ENCODE measurements at regions not wholly inside any gene's neighbourhood (a gene's known extent, or its start where the extent isn't known, plus 50 kb on each side); places are given as distances from the start of the nearest gene placed in this dataset.
"Not testable (repeated sequence)": the region's sequence is repeated elsewhere in the genome, so short reads cannot be mapped to it uniquely, and the experiment has no call there.

GRCh38 chr2:16024628-16025027 lies 84.3 kb downstream of the MYCN start:
- DNase-seq: not testable (repeated sequence)

- no peak for DNase-seq
These were observed 83.4 kb downstream of the MYCN start for GRCh38 chr2:16023506-16024360.

- DNase-seq: no peak
These were observed 82.3 kb downstream of the MYCN start for GRCh38 chr2:16022548-16023240.

- no peak for DNase-seq
These were observed 81.4 kb downstream of the MYCN start for GRCh38 chr2:16021611-16022363.

DNA sequence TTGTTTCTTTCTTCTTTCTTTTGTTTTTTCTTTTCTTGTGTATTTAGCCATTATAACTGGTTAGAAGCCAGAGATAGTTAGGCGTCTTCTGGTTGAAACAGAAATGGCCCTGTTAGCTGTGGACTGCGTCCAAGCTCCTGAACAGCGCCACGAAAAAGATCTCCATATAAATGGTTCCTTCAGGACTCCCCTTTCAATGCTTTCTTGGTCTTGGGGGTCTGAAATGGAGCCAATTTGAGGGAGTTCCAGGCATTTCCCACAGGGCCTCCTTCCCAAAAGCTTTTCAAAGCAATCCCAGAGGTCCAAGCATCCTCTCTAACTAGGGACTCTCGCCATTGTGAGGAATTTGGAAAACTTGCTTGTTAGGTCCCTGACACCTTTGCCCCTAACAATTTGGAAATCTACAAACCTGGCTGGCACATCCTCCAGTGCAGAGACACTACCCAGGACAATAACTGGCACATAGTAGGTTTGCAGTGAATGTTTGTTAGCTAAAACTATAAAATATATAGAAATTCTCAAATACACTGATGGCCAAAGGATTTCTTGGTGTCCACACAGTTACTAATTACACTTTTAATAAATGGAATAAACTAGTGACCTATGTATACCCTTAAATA lies 80.1 kb downstream of the MYCN start:
- DNase-seq: no peak

DNA sequence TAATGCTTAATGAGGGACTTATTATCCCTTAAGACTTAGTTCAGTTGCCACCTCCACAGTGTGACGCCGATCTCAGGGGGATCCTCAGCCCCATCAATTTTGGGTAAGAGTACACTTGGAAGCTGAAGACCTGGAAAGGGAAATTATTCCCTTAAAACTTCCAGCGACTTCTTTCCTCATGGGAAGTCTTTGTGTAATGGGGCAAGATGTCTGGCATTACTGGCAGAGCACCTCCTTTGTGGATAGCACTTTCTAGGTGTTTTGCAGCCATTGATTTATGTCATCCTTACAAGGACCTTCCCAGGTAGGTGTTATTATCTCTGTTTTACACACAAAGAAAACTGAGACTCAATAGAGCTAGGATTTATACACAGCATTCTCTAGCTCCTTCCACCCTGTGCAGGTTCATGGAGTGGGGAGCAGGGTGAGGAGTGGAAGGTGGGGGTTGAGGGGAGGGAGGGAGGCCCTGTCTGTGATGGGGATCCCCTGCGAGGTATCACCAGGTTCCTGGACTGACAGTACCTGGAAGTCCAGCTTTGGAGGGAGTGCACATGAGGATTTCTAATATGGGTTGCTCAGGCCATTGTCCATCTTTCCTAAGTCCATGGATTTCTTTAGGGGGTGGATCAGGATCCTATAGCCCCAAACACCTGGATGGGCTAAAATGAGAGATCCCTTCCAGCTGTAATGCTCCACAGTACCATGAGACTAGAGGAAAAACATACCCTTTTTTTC lies 79.4 kb downstream of the MYCN start:
- DNase-seq: no peak

DNA sequence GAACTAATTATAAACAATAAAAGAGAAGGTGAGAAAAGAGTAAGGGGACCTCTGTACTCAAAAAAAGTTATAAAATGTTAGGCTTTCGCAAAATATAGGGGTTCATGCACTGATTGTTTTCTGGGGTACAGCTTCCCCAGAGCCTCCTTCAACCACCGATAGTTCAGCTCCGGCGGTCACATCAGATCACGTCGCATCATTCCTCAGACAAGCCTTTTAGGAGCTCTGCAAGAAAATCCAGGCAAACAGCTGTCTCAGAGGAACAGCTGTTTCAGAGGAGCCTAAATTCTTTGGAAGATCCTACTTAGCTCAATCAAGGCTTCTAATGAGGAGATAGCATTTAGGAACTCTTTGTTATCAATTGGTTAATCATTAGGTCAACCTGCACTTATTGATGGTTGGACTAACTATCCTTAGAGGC lies 78.7 kb downstream of the MYCN start:
- DNase-seq: peak; percentile 26

- DNase-seq: no peak
These were observed 78.1 kb downstream of the MYCN start for GRCh38 chr2:16018277-16019059.

- DNase-seq: no peak
These were observed 75.9 kb downstream of the MYCN start for GRCh38 chr2:16016282-16016681.

DNA sequence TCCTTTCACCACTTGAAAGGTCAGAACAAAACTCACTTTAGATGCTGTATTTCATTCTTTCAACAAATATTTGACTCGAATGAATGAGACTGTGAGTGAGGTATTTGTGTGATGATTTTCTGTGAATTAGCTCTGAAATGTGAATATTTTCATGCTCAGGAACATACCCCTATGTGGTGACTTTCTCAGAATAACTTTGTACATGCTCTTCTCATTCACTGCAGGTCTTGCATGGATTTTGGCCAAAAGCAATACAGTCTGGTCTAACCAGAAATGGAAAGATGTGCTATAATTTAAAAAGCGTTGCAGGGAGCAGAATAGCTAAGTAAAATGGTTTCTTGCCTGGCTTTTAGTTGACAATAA lies 75.5 kb downstream of the MYCN start:
- DNase-seq: no peak

DNA sequence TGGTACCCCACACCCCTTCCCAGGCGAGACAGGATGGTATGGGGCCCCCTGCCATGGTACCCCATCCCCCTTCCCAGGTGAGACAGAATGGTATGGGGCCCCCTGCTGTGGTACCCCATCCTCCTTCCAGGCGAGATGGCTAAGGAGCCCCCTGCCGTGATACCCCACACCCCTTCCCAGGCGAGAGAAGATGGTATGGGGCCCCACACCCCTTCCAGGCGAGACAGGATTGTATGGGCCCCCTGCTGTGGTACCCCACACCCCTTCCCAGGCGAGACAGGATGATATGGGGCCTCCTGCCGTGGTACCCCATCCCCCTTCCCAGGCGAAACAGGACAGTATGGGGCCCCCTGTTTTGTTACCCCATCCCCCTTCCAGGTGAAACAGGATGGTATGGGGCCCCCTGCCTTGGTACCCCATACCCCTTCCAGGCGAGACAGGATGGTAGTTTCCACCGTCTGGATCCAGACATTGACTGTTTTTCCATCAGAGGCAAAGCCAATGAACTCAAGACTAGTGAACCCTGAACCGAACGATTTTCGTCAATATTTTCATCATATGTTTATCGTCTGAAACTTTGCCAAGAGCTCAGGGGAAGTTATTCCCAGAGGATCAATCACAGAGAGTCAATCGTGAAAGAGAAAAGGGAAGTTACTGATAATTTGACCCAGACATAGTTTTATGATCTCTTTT lies 75.0 kb downstream of the MYCN start:
- DNase-seq: no peak

GRCh38 chr2:16014802-16015201 lies 74.5 kb downstream of the MYCN start:
- DNase-seq: no peak

DNA sequence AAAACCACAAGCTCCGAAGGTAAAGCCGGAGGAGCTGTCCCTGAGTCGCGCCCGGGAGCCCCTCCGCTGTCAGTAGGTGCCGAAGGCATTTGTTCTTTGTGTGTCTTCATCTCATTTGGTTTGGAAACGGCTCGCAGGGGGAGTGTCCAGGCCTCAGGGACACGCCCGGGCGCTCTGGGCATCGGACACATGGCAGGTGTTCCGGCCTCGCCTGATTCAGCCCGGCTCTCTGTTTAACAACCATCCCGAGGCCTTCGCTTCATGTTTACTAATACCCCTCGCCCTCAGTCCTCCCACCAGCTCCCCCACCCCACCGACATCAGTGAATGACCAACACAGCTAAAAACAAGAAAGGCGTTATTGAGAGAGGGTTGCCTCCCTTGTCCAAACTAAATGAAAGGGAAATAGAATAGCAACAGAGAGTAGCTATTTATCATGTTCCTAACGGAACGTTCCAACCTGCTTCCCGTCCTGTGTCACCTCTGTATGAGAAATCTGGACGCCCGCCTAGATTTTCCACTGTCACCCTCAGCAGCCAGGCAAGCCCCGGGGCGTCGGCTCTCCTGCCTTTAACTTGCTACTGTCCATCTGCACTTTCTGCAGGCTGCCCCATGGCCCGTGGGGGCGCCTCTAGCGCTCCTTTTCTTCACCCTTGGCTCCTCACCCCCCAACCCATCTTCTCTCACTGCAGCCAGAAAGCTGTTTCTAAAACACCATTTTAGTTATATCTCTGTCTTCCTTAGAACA lies 73.9 kb downstream of the MYCN start:
- DNase-seq: peak; percentile 48

DNA sequence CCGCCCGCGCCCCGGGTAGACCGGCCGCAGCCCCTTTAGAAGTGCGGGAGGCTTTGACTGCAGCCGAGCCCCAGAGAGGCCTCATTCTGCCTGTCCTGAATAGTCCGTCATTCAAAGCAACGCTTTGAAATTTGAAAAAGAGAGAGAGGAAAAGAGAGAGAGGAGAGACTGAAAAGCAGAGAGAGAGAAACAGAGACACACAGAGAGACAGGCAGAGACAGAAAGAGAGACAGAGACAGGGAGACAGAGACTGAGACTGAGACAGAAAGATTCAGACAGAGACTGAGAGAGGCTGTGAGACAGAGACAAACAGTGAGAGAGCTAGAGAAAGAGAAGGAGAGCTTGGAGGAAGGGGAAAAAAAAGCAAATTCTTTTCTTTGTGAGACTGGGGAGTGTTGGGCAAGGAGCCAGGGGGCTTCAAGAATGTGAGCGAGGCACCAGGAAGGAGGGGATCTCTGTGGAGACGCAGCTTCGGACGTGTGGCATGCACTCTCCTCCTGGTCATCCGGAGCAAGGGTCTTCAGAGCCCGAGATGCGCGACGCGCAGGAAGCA lies 73.1 kb downstream of the MYCN start:
- peak; percentile 86 for DNase-seq

DNA sequence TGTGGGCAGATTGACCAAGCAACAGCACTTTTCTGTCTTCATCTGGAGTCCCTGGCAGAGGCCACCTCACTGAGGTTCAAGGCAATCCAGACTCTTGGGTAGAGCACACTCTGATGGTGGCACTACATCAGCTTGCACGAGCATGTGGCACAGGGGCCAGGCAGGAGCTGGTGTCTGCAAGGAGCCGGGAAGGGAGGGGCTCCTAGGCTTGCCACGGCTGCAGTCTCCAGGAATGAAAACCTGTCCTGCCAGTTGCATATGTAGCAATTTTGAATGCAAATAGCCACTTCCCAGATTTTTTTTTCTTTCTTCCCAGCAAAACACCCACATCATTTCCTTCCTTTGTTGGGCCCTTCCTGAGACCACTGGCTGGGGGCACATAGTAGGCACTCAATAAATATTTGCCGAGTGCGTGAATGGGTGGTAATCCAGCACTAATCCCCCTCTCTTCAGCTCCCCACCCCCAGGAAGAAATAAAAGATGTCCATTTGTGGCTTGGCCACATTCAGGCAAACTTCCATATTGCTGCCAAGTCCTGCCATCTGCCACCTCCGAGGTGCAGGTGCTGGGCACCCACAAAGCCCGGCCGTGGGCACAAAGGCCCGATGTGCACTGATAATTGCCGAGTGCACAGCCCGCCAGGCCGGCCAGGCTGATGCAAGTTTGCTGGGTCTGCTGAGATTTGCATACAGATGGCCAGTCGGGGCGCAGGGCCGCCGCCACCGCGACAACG lies 72.4 kb downstream of the MYCN start:
- DNase-seq: no peak

- no peak for DNase-seq
These were observed 71.8 kb downstream of the MYCN start for GRCh38 chr2:16012029-16012596.

- no peak for DNase-seq
These were observed 71.2 kb downstream of the MYCN start for GRCh38 chr2:16011621-16011960.

DNA sequence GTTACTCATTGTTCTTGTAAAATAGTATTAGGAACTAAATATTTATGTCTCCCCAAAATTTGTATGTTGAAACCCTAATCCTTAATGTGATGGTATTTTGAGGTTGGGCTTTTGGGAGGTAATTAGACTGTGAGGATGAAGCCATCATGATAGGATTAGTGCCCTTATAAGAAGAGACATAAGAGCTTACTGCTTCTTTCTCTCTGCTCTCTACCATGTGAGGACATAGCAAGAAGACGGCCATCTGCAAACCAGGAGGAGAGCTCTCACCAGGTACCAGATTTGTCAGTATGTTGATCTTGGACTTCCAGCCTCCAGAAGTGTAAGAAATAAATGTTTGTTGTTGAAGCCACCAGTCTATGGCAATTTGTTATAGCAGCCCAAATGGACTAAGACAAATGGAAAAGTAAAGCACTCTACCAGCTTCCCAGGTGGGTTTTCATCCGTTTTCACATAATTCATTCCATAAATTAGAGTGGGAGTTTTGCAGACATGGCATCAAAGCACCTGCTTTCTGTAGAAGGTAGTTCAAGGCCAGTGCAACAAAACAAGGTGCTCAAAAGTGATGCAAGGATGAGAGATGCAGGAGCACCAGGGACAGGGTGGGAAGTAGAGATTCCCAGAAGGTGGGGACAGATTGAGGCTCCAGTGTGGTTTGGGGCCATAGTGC lies 70.7 kb downstream of the MYCN start:
- DNase-seq: no peak

All from retina (tissue), 1 donor.